OCI-M2 (cell line): ENCODE measurements at regions not wholly inside any gene's neighbourhood (a gene's known extent, or its start where the extent isn't known, plus 50 kb on each side); places are given as distances from the start of the nearest gene placed in this dataset.
"Not testable (repeated sequence)": the region's sequence is repeated elsewhere in the genome, so short reads cannot be mapped to it uniquely, and the experiment has no call there.

ENCODE experiments used
- DNase-seq: peaks from one replicate; lab custom pipeline; 2025; ENCODE audit not compliant: unreplicated experiment; lab: John Stamatoyannopoulos, UW

DNA sequence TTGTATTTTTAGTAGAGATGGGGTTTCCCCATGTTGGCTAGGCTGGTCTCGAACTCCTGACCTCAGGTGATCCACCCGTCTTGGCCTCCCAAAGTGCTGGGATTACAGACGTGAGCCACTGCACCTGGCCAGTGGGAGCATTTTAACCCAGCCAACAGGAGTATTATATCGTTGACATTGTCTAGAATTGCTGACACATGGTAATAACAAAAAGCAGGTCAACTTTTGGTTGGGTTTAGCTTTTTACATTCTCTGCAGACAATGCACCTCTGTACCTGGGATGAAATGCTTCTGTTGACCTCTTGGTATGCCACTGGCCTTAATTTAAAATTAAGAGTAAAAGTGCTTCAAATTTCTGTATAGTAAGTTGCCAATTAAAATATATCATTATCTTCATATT is 245.6 kb downstream of the TTC6 start:
- not testable (repeated sequence) for DNase-seq

- no peak for DNase-seq
Observed at GRCh38 chr14:37842106-37842505, 246.7 kb downstream of the TTC6 start.

DNA sequence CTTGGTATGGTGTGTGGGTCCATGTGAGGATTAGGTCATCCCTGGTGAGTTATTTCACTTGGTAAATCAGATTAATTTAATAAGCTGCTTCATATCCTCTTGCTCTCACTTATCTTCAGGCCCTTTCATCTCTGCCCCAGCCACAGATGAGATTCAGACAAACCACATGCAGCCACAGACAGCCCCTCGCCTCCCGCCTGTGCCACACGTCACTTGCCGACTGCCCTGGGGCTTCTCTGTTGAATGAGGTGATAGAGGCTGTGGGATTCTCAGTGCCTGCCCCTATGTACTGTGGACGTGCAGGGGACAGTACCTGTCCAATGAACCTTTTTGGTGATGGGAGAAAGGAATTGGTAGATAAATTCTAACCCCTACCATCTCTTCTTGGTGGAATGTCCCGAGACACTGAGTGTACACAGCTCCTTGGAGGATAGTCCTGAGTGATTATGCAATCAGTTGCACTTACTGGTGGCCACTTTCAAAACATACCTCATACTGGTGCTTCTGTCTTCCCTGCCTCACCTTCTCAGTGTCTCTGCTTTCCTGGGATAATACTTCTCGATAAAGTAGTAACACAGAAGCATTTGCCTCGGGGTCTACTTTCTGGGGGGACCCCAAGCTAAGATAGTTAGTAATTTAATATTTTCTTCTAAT is 248.7 kb downstream of the TTC6 start:
- no peak for DNase-seq

DNA sequence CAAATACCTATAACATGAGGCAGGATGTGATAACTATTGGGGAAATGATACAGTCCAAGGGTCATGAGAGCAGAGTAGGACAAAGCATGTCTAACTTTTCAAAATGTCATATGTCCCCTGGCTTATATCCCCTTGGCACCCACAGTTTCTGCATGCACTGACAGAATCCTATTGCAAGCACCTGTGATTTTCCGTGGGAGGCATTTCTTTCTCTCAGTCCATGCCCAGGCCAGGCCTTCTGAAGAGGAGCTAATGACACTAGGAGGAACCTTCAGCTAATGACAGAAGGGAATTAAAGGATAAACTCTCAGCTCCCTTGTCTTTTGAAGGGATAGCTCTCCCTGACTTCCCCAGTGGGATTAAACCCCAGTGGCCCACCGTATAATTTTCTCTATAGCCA is 249.2 kb downstream of the TTC6 start:
- no peak for DNase-seq

GRCh38 chr14:37848985-37849621 is 253.7 kb downstream of the TTC6 start:
- DNase-seq: no peak

DNA sequence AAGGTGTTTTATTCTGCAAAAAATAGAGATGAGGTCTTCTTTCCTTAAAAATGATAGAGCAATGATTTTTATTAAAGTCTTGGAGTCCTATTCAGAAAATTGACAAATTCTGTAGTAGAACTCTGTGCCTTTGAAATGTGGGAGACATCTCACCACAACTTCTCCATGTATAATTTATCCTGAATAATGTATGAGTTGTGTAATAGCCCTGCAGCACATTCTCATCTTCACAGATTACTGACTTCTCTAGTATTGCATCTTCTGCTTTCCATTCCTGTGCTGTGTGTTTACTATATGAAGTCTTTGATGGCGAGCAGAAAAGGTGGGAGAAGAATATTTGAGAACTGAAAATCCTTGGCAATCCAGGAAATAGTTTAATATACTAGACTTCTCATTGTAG is 255.6 kb downstream of the TTC6 start:
- no peak for DNase-seq

- DNase-seq: no peak
Observed at GRCh38 chr14:37855871-37856270, 260.4 kb downstream of the TTC6 start.

DNA sequence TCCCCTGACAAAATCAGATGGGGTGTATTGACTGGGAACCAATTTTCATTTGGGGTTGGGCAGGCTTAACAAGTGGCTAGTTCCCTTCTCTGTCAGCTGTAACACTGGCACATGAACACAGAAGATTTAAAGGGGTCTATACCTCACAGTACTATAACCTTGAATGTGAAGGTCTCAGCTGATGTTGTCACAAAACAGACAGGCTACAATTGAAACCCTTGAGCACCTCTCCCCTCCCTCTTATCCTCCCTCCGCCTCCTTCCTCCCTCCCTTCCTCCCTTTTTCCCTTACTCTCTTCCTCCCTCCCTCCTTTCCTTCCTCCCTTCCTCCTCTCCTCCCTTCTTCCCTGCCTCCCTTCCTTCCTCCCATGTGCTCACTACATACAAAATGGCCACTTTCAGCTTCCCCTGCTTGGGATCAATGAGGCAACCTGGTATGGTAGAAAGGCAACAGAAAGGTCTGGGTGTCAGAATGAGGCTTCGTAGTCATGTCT is 262.4 kb downstream of the TTC6 start:
- no peak for DNase-seq

GRCh38 chr14:37858733-37859132 is 263.3 kb downstream of the TTC6 start:
- no peak for DNase-seq

GRCh38 chr14:37859177-37859576 is 263.7 kb downstream of the TTC6 start:
- DNase-seq: no peak

GRCh38 chr14:37862263-37862662 is 266.8 kb downstream of the TTC6 start:
- no peak for DNase-seq

DNA sequence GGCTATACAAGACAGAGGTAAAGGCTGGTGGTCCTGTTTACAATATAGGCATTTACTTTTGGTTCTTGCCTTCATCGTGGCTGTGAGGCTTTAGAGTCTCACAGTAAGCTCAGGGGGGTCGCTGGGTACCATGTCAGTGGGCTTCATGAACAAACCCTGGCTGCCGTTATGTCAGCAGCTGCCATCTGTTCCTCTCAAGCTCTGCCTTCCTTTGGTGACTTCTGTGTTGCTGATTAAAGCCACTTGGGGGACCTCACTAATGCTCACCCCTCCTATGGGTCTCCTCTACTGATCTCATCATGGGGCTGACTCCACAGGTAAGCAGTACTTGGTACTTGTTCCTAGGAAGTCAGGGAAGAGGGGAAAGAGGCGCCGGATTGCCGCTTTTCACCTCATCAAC is 268.7 kb downstream of the TTC6 start:
- DNase-seq: no peak

GRCh38 chr14:37864861-37865718 is 269.7 kb downstream of the TTC6 start:
- no peak for DNase-seq

DNA sequence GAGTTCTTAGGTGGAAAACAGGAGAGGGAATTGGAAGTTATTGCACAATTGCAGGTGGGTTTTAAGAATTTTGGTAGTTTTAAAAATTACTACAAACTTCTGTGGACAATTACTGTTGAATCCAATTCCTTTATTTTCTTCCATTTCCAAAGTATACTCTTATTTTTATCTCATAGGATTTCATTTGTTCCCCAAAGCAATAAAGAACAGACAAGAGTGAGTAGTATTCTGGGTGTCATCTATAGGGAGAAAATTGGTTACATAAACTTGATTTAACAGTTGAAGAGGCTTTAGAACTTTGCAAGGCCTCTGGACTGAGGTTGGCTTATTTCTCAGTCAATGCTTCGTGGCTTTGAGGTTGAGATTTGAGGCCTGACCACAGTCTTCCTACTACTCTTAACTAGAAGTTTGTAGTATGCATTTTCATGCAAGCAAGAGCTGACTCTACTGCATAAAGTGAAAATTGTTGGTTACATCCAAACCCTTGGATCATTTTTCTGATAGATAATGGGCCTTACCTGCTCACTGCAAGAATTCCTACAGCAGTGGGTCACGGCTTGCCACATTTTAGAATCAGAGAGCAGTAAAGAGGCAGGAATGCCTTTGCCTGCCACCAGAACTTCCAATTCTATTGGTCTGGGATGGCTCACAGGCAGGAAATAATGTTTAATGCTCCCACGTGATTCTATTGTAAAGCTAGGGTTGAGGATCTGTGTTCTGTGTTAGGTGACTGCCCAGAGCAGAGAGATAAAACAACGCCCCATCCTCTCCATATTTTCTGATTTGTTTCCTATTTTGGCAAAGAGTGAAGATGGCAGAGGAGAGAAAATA is 270.5 kb downstream of the TTC6 start:
- DNase-seq: no peak

DNA sequence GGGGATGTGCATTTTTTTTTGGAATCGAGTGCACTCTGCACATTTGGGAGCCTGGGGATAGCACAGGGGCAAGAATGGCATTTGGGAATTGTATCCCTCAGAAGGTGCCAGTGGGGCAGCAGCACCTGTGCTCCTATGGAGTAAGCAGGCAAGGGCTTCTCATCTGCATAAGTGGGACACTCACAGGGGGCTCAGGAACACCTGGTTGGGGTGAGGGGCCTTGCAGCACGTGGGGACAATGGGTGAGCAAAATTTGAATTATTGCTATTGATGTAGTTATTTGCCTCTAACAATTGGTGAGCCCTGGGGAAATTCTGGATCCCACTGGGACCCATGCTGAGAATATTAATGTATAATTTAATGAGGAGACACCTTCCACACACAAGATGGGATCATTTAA is 274.2 kb downstream of the TTC6 start:
- DNase-seq: no peak

DNA sequence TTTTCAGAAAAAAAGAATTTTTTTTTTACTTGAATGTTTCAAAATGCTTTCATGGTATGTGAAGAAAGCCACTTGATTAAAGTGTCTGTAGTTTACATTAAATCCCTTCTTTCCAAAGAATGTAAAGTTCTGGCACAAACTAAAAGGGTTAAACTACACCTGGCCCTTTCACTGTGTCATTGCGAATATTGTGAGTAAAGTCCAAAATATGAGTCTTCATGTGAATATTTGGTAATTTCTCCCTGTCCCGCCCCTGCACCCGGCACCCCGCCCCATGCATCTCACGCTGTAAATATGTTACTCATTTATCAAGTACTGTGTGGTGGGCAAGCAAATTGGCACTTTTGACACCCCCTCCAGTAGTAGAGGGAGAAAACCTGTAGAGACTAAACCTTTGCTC is 274.7 kb downstream of the TTC6 start:
- DNase-seq: no peak

DNA sequence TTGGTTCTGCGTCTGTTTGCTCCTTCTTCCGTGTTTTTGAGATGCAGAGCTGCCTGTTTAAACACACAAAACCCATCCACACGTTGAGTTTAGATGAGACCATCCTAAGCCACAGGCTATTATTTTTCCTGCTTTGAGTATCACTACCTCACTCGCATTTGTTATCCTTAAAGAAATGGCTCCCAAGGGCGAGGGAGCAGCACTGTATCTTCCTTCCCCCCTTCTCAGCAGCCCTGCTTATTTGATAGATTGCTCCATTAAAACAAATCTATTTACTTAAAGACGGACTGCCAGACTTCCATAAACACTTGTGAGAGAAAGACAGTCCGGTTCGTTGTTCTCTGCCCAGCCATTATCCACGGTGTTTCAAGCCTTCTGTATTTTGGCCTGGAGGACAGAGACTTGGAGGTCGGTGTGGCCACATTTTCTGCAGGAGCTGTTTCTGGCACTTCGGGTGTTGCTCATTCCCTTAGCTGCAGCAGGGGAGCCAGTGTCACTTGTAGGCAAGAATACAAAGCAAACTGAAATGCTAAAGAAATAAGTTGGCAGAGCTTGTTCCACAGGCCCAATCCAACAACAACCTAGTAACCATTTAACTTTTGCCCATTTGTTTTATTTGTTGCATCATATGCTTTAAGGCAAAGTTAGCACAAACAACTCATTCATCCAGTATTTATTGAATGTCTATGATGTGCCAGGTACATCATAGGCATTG is 275.4 kb downstream of the TTC6 start:
- no peak for DNase-seq

DNA sequence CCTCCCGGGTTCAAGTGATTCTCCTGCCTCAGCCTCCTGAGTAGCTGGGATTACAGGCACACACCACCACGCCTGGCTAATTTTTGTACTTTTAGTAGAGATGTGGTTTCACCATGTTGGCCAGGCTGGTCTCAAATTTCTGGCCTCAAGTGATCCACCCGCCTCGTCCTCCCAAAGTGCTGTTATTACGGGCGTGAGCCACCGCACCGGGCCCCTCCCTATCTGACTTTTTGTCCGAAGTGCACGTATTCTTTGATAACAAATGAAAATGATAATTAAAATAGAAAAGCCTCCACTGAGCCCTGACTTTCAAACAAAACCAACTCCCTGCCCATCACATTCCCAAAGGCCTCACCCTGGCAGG is 278.6 kb downstream of the TTC6 start:
- DNase-seq: not testable (repeated sequence)

- DNase-seq: peak; percentile 79
Observed at GRCh38 chr14:37874429-37875109, 279.1 kb downstream of the TTC6 start.

DNA sequence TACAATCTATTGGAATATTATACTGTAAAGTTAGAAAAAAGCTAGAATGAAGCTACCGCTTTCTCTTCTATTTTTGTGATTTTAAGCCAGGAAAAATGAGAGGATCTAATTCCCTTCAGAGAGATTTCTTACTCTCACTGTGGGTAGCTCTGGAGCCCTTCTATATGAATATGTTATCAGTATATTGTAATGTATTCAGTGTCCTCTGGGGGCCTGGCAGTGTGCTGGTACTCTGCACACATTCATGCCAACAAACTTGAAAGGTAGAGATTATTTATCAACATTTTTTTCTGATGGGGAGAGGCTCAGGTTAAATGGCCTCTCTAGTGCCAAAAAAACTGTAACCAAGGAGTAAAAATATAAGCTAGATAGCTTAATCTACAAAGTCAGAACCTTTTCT is 292.8 kb downstream of the TTC6 start:
- no peak for DNase-seq
